Erythroblast (primary cell): ENCODE measurements at regions not wholly inside any gene's neighbourhood (a gene's known extent, or its start where the extent isn't known, plus 50 kb on each side); places are given as distances from the start of the nearest gene placed in this dataset.

Experiments
- DNase-seq, 2 experiments: peaks; one replicate each; lab custom pipeline; 2025; lab: John Stamatoyannopoulos, UW
- GATA1 ChIP-seq: IDR thresholded peaks from 2 replicates; pipeline ENCODE4 v1.6.1; 2011; ENCODE audit warnings: low read depth, mild to moderate bottlenecking, control low read depth, low read length, moderate library complexity
- POLR2A ChIP-seq: IDR thresholded peaks from 2 replicates; pipeline ENCODE4 v1.6.1; 2011; ENCODE audit warnings: mild to moderate bottlenecking, low read length

DNA sequence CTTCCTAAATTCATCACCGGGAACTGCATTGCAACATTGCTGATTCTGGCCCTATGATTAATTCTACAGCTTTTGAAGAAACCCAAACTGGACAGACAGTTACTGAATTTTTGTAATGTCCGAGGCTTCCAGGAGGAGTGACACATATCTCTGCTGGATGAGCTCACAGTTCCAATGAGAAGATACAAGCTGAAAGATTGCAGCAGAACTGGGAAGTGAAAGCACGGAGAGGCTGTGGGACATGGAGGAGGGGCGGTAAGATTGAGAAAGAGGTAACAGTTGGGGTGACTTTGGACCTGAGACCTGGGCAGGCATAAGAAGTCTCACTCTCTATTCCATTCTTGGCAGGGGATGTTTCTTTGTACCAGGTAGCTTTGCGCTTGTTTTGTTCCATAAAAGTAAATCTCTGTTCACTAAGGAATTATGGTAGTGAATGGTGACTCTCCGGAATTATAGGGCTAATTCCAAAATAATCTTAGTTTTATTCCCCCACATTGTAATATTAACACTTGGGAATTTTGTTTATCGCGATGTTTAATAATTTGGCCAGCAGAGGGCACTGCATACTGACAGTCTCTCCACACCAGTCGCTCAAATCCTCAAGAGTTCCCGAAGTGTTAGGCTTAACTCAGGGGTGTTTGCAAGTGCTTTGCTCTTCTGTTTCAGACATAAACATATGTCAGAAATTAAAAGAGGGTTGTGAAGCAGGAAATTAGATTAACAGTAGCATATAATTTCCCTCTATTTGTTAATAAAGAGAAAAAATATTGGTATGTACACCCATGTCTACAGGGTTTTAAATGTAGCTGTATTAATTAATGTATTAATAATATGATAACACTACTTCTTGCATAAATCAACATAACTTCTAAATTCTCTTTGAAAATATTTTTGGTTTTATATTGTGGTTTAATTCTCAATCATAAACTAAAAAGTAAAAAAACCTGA is 201.4 kb downstream of the SOCS6 start:
- DNase-seq: peak; percentile 69 to 79
- TF ChIP-seq GATA1: no peak
- no peak for TF ChIP-seq POLR2A

DNA sequence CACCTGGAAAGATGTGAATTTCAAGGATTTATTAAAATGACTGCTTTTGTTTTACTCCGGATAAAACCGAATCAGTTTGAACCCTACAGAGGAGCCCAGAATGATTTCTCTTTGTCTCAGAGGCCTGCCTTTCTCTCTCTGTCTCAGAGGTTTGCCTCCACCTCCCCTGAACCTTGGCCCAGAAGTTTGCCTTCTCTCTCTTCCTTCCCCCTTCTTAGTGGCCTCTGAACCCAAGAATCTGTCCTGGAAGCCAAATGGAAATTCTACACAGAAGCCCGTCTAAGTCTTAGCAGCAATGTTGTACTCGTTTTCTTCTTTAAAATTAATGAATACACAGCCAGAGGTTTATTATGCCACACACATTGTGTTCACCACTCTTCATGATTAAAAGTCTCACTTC is 200.7 kb downstream of the SOCS6 start:
- no peak for DNase-seq
- TF ChIP-seq POLR2A (no peak), GATA1 (no peak)

DNA sequence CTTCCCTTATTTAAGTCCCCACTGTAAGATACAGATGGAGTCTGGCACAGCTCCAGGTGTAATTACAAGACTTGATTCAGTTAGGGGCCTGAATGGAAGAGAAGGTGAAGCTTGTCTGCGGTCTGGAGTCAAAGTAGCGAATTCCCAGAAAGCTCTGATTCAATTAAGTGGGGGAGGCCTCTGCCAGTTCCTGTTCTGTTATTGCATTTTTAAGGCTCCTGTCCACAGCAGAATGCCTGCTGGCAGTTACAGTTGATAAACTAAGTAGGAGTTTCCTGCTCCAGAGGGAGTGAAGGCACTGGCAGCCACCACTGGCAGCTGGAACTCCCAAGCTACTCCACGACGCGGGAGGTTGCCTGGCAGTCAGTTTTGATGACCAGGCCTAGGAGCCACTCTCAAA is 181.1 kb downstream of the SOCS6 start:
- TF ChIP-seq GATA1 (no peak), POLR2A (no peak)
- DNase-seq: no peak

DNA sequence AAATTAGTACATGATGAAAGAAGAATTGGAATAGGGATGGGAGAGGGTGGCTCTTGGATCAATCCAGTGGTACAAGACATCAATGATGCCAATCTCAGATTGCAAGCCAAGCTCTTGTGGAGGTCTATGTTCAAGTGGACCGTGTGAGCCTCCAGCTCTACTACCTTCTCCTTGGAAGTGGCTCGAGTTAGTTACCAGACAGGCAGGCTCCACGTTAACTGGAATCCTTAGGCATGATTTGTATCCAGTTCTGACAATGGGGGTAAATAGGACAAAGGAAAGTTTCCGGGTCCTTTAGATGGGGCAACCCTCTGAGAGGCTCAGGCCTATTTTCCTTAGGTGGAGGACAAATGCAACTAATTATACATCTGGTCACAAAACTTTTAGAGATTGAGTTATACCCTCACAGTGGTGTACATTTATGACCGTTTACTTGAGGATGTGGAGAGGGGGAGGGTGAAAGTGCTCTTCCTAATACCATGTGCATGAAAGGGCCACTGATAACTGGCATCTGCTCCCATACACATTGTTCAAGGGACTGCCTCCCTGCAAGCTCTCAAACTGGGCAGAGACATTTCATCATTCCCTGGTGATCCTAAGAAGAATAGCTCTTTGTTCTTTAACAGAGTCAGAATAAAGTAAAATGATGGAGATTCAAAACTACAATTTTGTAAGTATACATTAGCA is 180.2 kb downstream of the SOCS6 start:
- TF ChIP-seq POLR2A (no peak), GATA1 (no peak)

DNA sequence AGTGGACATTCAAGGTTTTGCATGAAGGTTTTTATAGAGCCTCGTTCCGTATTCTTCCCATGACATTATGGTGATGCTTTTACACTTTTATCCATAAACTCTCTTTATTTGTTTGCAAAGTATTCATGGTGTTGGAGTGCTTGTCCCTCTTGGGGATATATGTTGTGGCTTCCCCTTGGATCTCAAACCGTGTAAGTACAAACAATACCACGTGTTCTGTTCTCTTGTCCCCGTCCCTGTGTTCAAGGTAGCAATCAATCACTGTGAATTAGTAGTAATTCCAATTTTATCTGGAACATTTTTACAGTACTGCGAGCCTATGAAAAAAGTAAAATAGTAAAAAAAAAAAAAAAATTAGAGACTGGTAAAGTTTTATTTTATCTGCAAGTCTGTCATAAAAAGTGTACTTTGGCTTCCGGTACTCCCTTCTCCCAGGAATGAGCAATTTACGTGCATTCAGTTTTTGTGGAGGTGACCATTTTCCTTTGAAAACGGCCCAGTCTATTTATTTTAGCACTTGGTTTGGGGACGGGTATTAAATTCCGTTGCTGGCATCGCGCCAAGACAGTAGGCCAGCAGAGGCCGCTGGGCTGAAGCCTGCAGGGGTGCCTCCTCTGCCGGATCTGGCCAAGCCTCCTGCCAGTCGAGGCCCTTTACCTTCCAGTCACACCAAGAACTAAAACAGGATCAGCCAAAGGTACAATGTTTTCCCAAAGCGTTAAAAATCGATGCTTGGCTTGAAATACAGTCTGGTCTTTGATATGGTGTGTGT is 175.7 kb downstream of the SOCS6 start:
- TF ChIP-seq GATA1: no peak
- TF ChIP-seq POLR2A: no peak
- peak; percentile 85 to 89 for DNase-seq

More for the DNA sequence above, 180.2 kb downstream of the SOCS6 start:
- DNase-seq: no peak

DNA sequence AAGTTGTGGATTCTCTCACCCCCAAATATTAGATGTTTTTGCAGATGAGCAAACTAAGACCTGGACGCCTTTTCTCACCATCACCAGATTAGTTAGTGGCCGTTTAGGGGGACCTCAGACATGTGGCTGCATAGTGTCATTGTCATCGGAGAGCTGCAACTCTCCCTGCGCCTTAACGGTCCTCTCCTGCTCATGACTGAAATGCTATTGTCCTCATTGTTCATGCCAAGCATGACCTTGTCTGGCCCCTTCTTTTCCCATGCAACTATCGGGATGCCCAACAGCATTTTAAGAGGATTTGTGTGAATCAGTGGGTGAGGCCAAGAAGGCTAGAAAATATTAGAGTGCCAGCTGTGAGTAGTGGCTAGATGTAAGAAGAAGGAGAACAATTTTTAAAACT is 174.2 kb downstream of the SOCS6 start:
- TF ChIP-seq POLR2A (no peak), GATA1 (no peak)
- no peak for DNase-seq

DNA sequence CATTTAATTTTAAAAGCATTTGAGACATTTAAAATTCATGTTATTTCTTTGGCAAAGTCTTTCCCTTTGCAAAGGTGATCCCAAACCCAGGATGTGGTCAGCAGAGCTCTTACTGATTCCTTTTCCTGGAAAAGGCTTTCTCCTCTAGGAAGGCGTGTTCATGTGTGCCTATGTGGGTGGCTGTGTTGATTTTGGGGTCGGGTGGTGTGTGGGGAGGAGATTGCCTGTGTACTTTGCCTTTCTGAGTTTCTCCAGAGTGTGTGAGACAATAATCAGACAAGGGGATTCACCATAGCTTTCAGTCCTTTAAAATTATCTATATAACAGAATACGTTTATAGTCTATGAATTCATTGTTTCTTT is 173.2 kb downstream of the SOCS6 start:
- no peak for DNase-seq
- no peak for TF ChIP-seq POLR2A
- no peak for TF ChIP-seq GATA1

DNA sequence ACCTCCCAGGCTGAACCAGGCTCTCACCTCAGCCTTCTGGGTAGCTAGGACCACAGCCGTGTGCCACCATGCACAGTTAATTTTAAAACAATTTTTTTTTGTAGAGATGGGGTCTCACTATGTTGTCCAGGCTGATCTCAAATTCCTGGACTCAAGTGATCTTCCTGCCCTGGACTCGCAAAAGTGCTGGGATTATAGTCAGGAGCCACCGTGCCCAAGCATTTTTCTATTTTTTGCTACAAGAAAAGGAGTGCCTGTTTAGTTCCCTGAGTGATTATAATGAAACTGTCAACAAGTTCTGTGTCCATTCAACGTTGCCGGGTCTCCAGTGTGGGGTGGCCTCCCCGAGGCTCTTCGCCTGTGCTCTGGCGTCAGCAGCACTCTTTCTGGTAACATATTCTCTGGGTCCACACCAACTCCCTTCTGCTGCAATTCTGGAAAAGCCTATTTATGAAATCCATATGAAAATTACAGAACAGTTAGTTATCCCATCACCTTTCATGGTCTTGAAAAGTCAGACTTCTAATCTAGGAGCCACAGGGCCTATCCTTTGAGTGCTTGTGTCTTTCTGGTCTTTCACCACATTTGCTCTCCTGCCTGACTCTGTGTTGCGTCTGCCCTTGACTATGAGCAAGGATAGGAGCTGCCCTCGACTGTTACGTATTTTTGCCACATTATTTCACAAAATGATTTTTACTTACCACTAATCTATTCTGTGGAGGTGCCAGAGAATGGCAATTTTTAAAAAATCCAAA is 172.7 kb downstream of the SOCS6 start:
- TF ChIP-seq POLR2A: no peak
- no peak for TF ChIP-seq GATA1
- peak; percentile 19 to 25 for DNase-seq

DNA sequence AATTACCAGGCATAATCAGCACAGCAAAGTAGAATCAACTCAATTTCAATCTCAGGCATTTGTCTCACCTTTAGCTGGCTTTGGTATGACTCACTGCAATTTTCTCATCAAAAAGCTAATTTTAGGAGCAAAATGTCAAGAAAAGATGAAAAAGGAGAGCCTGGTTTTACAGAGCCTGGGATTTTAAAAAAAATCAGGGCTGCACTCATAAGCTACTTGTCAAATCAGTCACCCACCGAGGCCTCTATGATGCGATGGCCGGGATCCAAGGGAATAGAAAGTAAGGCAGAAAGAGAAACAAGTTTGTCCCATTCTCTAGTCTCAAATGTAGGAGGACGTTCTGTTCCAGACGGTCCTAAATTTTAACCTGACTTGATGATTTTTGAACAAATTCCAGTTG is 170.9 kb downstream of the SOCS6 start:
- DNase-seq: no peak
- TF ChIP-seq POLR2A: no peak
- no peak for TF ChIP-seq GATA1

DNA sequence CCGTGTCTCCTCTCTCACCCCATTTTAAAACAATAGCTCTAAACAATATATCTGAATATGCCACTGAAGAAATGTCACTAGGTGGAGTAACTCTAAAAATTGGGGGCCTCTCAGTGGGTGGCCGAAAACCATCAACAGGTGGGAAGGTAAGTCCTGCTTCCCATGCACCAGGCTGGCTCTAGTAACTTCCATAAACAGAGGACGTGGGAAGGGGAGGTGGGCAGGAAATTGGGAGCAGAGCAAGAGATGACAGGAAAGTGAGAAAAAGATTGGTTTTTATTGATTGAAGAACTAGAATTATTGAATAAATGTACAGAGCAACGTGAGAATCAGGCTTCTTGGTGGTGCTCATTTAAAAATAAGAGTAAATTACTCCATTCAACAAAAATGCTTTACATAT is 170.4 kb downstream of the SOCS6 start:
- TF ChIP-seq POLR2A (no peak), GATA1 (no peak)
- no peak for DNase-seq

DNA sequence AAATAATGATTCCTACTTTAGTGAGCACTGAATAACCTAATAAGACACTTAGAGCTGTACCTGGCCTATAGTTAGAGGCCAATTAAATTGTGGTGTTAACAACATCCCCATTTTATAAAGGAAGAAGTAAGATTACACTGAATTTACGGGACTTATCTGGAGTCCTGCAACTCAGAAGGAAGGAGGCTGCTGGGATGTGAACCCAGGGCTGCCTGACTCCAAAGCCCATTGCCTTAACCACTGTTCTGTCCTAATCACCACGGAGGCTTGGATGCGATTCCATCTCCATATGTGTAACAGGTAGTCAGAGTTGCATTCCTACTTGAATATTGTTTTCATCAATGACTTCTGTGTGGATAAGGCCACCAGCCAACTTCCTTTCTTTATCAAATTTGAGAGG is 168.9 kb downstream of the SOCS6 start:
- no peak for DNase-seq
- no peak for TF ChIP-seq POLR2A
- no peak for TF ChIP-seq GATA1

DNA sequence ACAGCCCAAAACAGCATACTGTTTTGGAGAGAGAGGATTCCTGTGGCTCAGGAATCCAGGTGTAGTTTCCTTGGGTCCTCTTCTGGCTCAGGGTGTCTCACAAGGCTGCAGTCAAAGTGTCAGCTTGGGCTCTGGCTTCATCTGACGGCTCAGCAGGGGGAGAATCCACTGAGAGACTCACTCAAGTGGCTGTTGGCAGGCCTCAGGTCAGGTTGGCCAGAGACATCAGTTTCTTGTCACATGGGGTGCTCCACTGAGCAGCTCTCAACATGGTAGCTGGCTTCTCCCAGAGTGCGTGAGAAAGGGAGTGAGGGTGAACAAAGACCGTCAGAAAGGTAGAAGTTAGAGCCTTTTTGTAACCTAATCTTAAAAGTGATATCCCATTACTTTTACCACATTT is 168.4 kb downstream of the SOCS6 start:
- DNase-seq: no peak
- TF ChIP-seq GATA1 (no peak), POLR2A (no peak)

DNA sequence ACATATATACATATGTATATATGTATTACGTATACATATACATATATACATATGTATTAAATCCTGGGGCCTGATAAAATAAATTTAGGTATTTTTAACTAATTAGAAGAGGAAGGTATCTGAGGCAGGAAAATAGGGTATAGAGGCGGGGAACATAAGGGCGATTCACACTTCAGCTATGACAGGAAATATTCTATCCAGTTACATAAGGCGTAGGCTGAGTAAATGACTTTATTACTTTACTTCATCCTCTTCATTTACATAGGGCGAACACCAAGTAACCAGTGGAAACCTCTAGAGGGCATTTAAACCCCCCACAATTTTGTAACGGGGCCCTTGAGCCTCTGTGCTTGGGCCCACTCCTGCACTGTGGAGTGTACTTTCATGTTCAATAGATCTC is 167.5 kb downstream of the SOCS6 start:
- no peak for DNase-seq
- TF ChIP-seq POLR2A (no peak), GATA1 (no peak)

DNA sequence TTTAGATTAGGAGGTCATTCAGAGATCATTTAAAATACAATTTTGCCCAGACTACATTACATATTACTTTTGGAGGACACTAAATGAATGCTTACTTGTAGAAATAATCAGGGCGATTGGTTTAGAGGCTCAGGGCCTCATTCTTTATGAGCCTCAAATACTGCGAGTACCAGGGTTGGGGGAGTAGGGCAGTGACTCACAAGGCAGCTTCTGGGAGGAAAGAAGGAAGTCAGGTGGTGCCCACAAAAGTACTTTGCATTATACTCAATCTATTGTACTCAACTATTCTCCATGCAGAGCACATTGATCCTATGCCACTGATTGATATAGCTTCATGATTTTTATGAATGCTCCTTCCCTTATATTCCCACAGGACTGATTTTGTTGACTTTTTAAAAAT is 166.9 kb downstream of the SOCS6 start:
- DNase-seq: no peak
- TF ChIP-seq GATA1 (no peak), POLR2A (no peak)
